Hematopoietic multipotent progenitor cell treated with erythropoietin and hydrocortisone succinate and interleukin-3 and kit ligand, for 4 days (in vitro differentiated cells): ENCODE measurements at regions not wholly inside any gene's neighbourhood (a gene's known extent, or its start where the extent isn't known, plus 50 kb on each side); places are given as distances from the start of the nearest gene placed in this dataset.
"Not testable (repeated sequence)": the region's sequence is repeated elsewhere in the genome, so short reads cannot be mapped to it uniquely, and the experiment has no call there.

ENCODE experiments used
- DNase-seq: peaks from one replicate; pipeline ENCODE4 v3.0.0-alpha.2; 2015

DNA sequence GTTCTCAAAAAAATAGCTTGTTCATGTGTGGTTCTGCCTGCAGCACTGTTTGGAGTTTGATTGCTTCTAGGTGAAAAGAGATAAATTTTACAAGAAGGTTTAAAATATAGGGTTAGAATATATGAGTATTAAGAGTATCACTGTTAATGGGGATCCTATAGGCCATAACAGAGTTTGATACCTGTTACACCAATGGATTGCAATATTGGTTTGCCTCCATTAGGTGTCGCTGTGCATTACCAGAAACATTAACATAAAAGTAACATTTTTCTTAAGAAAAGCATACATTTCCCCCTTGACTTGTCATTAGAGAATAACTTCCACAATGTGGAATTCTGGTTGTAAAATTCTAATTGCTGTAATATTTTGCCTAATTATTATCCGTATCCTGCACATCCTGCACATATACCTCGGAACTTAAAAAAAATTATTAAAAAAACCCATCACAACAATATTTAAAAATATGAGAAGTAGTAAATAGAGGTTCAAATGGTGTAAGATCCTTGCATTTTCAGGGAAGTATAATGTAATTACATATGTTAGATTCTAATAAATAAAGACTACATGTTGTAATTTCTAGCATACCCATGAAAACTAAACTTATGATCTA is 63.0 kb downstream of the CYP4A11 start:
- DNase-seq: peak; percentile 57

DNA sequence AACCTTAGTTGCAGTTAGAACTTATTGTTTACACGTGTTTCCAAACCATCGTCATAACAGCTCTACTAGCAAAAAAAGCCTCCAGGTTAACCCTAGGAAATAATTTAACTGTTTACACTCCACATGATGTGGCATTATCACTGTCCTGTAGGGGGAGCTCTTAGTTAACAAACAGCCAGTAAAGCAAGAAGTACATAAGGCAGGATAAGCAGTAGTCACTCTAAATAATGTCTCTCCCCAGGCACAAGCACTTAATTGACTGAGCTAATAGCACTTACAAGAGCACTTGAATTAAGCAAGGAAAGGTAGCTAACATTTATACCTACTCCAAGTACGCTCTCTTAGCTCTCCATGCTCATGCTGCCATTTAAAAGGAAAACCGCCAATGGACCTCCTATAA is 65.2 kb downstream of the CYP4A11 start:
- not testable (repeated sequence) for DNase-seq
